C1 segment of cervical spinal cord (tissue), 14 donors: ENCODE measurements at regions not wholly inside any gene's neighbourhood (a gene's known extent, or its start where the extent isn't known, plus 50 kb on each side); places are given as distances from the start of the nearest gene placed in this dataset.
A peak's percentile ranks its signal among the peaks of the same experiment; 100 is the strongest.

Source experiments
- DNase-seq, 14 donors: peaks; one replicate each; lab custom pipeline; 2025; lab: John Stamatoyannopoulos, UW

- DNase-seq = no peak
These were observed 225.9 kb upstream of the IRX3 start for GRCh38 chr16:54512467-54512995.

- no peak for DNase-seq
These were observed 224.7 kb upstream of the IRX3 start for GRCh38 chr16:54511222-54511731.

- no peak for DNase-seq
These were observed 224.2 kb upstream of the IRX3 start for GRCh38 chr16:54510685-54511221.

GRCh38 chr16:54509456-54509855, 222.9 kb upstream of the IRX3 start:
- no peak for DNase-seq

- no peak for DNase-seq
These were observed 221.8 kb upstream of the IRX3 start for GRCh38 chr16:54508351-54508750.

- DNase-seq = peak in 1 of 14 donors; percentile 1
These were observed 220.3 kb upstream of the IRX3 start for GRCh38 chr16:54506741-54507500.

- no peak for DNase-seq
These were observed 219.6 kb upstream of the IRX3 start for GRCh38 chr16:54506214-54506580.

- no peak for DNase-seq
These were observed 219.1 kb upstream of the IRX3 start for GRCh38 chr16:54505549-54506213.

- no peak for DNase-seq
These were observed 217.8 kb upstream of the IRX3 start for GRCh38 chr16:54504372-54504771.

- no peak for DNase-seq
These were observed 217.3 kb upstream of the IRX3 start for GRCh38 chr16:54503856-54504219.

GRCh38 chr16:54503011-54503855, 216.6 kb upstream of the IRX3 start:
- peak in 2 of 14 donors; percentile 3 to 15 for DNase-seq

GRCh38 chr16:54501797-54502196, 215.2 kb upstream of the IRX3 start:
- DNase-seq = no peak

- no peak for DNase-seq
These were observed 207.0 kb upstream of the IRX3 start for GRCh38 chr16:54493594-54493993.

- DNase-seq = no peak
These were observed 206.5 kb upstream of the IRX3 start for GRCh38 chr16:54493061-54493460.

GRCh38 chr16:54490112-54490488, 203.5 kb upstream of the IRX3 start:
- DNase-seq = no peak

- DNase-seq = no peak
These were observed 202.9 kb upstream of the IRX3 start for GRCh38 chr16:54489225-54490111.

- DNase-seq = no peak
These were observed 202.1 kb upstream of the IRX3 start for GRCh38 chr16:54488729-54489128.

- DNase-seq = peak in 2 of 14 donors; percentile 2 to 3
These were observed 201.3 kb upstream of the IRX3 start for GRCh38 chr16:54487933-54488332.

- DNase-seq = no peak
These were observed 198.1 kb upstream of the IRX3 start for GRCh38 chr16:54484700-54485099.

GRCh38 chr16:54482892-54483574, 196.4 kb upstream of the IRX3 start:
- DNase-seq = no peak
